GM13977 (cell line): ENCODE measurements at regions not wholly inside any gene's neighbourhood (a gene's known extent, or its start where the extent isn't known, plus 50 kb on each side); places are given as distances from the start of the nearest gene placed in this dataset.
"Not testable (repeated sequence)": the region's sequence is repeated elsewhere in the genome, so short reads cannot be mapped to it uniquely, and the experiment has no call there.

Experiments used
- DNase-seq: peaks from one replicate; pipeline ENCODE4 v3.0.0; 2012; ENCODE audit warnings: low spot score
- in situ Hi-C: fragments of 300-500 bp; cut with MboI; formaldehyde crosslinking; loops from one replicate; pipeline ENCODE4 v1.12.0; 2022; ENCODE audit warnings: low sequenced_read_pairs, low pct_unique_long_range_greater_than_20kb, mixed read lengths, inconsistent platforms; ENCODE audit not compliant: unreplicated experiment
- TF ChIP-seq, protein P1 (sequence below): IDR thresholded peaks from 2 replicates; pipeline ENCODE4 v1.5.1; 2012; ENCODE audit warnings: mild to moderate bottlenecking, control low read depth; ENCODE audit not compliant: insufficient read depth; ENCODE audit errors: extremely low read depth, missing control alignments

DNA sequence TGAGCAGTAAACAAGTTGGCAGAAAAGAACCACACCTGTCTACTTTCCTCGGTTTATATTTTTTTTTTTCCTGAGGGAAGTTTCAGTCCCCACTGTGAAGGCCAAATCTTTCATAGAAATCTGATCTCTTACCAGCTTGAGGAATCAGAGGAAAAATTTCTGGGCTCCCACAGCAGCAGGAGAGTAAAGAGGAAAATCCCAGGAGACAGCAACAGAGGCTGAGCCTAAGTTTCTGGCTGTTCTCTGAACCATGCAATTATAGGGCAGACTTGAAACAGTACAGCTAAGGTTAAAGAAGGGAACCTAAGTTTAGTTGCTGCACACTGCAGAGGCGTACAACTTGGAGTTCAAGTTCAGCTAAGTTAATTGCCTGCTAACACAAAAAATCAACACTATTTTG, 1090.9 kb upstream of the INTU start:
- TF ChIP-seq, protein P1, sequence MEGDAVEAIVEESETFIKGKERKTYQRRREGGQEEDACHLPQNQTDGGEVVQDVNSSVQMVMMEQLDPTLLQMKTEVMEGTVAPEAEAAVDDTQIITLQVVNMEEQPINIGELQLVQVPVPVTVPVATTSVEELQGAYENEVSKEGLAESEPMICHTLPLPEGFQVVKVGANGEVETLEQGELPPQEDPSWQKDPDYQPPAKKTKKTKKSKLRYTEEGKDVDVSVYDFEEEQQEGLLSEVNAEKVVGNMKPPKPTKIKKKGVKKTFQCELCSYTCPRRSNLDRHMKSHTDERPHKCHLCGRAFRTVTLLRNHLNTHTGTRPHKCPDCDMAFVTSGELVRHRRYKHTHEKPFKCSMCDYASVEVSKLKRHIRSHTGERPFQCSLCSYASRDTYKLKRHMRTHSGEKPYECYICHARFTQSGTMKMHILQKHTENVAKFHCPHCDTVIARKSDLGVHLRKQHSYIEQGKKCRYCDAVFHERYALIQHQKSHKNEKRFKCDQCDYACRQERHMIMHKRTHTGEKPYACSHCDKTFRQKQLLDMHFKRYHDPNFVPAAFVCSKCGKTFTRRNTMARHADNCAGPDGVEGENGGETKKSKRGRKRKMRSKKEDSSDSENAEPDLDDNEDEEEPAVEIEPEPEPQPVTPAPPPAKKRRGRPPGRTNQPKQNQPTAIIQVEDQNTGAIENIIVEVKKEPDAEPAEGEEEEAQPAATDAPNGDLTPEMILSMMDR, result no peak
- in situ Hi-C loops, result no loop called here
- no peak for DNase-seq

DNA sequence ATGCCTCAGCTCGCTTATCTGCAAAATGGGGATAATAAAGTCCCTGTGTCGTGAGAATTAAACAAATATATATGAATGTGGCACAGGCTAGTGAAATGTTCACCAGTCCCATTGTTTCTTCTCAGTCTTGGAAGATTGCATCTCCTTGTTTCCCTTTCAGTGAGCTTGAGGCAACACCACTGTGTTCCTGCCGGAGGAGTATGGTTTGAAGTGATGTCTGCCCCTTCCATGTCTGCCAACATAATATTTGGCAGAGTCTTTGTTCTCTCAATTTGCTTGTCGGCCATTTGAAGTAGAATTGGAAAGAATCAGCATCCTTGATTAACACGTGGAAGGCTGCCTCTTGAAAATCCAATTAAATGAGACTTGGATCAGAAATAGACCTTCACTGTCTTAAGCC, 1088.5 kb upstream of the INTU start:
- TF ChIP-seq, protein P1, result no peak
- in situ Hi-C loops, result no loop called here
- no peak for DNase-seq

DNA sequence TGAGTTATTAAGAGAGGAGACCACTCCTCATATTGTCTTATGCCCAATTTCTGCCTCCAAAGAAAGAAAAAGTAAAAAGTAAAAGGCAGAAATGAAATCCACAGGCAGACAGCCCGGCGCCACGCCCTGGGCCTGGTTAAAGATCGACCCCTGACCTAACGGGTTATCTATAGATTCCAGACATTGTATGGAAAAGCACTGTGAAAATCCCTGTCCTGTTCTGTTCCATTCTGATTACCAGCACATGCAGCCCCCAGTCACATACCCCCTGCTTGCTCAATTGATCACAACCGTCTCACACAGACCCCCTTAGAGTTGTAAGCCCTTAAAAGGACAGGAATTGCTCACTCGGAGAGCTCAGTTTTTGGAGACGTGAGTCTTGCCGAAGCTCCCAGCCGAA, 1086.6 kb upstream of the INTU start:
- in situ Hi-C loops, DNase-seq: not testable (repeated sequence)

DNA sequence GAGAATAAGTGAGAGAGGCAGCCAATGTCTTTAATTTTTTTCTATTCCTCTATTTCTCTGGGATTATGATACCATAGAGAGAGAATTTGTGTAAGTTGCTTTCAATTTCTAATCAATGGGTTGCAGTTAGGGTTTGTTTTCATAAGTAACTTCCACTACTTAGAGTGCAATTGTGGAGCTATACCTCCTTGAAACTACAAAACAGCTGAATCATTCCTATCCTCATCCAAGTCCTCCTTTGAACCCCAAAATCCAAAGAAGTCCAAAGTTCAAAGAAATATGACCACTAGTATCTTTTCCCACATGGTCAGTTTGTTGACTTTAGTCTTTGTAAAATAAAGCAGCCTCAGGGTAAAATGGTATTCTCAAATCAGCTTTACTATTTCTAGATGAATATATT, 1085.4 kb upstream of the INTU start:
- TF ChIP-seq, protein P1, result no peak
- in situ Hi-C loops, result no loop called here
- no peak for DNase-seq

DNA sequence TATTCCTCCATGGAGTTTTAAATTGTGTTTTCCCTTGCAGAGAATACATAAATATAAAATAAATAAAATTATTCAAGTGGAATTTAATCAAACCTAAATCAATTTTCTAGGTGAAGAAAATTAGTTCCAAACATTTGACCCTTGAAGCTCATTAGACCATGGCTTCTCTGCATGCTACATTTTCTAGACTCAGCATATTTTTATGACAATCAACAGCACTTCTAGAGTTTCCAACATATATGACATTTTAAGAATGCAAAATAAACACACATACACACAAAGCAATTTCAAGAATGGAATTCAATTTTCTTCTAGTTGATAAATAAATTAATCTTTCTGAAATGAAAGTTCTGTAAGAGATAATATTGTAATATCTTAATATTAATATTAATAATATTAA, 1083.9 kb upstream of the INTU start:
- in situ Hi-C loops, result no loop called here
- TF ChIP-seq, protein P1, result no peak

DNA sequence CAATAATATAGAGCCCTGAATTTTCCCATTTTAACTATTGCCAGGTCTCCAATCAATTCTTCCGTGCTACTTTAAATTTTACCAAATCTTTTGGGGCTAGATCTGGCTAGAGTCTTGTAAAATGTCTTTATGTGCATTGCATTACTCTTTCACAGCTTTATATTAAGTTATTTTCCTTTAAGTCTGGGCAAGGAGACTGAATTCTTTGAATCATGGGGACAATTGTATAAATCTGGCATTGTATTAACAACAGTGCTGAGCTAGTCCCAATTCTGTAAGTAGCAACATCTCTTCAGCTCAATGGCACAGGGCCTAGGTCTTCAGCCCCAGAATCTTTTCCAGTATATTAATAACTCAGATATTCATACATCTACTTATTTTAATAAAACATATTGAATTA, 1080.4 kb upstream of the INTU start:
- DNase-seq, result no peak
- in situ Hi-C loops, result no loop called here
- TF ChIP-seq, protein P1, result no peak

More for the DNA sequence above, 1083.9 kb upstream of the INTU start:
- no peak for DNase-seq

DNA sequence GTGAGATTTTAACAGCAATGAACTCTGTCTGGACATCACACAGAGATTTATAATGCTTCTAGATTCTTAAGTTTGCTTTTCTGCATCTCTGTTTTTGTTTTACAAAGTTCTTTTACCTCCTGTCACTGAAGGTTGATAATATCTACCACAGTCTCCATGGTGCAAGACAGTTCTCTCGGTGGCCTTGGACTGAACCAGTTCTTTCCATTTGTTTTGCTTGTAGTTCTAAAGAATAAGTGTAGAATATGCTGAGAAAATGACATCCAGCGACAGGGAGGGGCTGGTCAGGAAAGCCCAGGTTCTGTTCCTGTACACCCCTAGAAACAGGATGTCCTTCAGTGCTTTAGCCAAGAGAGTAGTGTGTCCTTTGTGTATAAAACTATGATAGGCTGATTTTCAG, 1079.5 kb upstream of the INTU start:
- TF ChIP-seq, protein P1, result no peak
- DNase-seq, result no peak
- in situ Hi-C loops, result no loop called here
